Keratinocyte (primary cell): ENCODE measurements at regions not wholly inside any gene's neighbourhood (a gene's known extent, or its start where the extent isn't known, plus 50 kb on each side); places are given as distances from the start of the nearest gene placed in this dataset.

Experiments used
- DNase-seq: peaks from one replicate; pipeline ENCODE4 v3.0.0-alpha.2; 2011; ENCODE audit warnings: low read depth, missing footprints, low spot score
- FAIRE-seq: peaks from 2 replicates; lab custom pipeline; 2011; peaks lifted over from hg19 to GRCh38; lab: Jason Lieb, UNC
- H2AFZ ChIP-seq: 2 replicates; pipeline ENCODE4 v1.6.0; 2012; ENCODE audit warnings: low read length, control low read depth, inconsistent platforms; ENCODE audit not compliant: control insufficient read depth
- H3K27ac ChIP-seq: 2 replicates; pipeline ENCODE4 v1.5.1; 2011; ENCODE audit warnings: low read length; ENCODE audit not compliant: control insufficient read depth, insufficient read depth
- H3K27me3 ChIP-seq: 3 replicates; pipeline ENCODE4 v1.6.0; 2011; ENCODE audit warnings: low read length; ENCODE audit not compliant: control insufficient read depth, insufficient read depth; ENCODE audit errors: extremely low read depth
- H3K36me3 ChIP-seq, 2 experiments: 2 replicates in 1 of 2; 3 replicates in 1 of 2; pipeline ENCODE4 v1.5.1; 2011; ENCODE audit warnings: low read length in 2 of 2, mild to moderate bottlenecking in 1 of 2; ENCODE audit not compliant: control insufficient read depth in 2 of 2, insufficient read depth in 2 of 2; ENCODE audit errors: extremely low read depth in 1 of 2
- H3K4me1 ChIP-seq: 3 replicates; pipeline ENCODE4 v1.5.1; 2011; ENCODE audit warnings: low read length; ENCODE audit not compliant: control insufficient read depth, insufficient read depth; ENCODE audit errors: extremely low read depth
- H3K4me2 ChIP-seq: 3 replicates; pipeline ENCODE4 v1.6.0; 2011; ENCODE audit warnings: low read depth, low read length; ENCODE audit not compliant: control insufficient read depth, insufficient read depth; ENCODE audit errors: extremely low read depth
- H3K4me3 ChIP-seq, 3 experiments: fragments of 200-600 bp in 1 of 3; sonication (generic) in 1 of 3; 2 replicates in 2 of 3; 3 replicates in 1 of 3; pipeline ENCODE4 v1.5.1; 2011 to 2016; ENCODE audit warnings: low read length in 3 of 3, mild to moderate bottlenecking in 3 of 3, control low read depth in 2 of 3, inconsistent platforms in 1 of 3, low read depth in 1 of 3, mixed read lengths in 1 of 3, mixed run types in 1 of 3, moderate library complexity in 1 of 3; ENCODE audit not compliant: control insufficient read depth in 2 of 3, insufficient read depth in 2 of 3; ENCODE audit errors: extremely low read depth in 1 of 3
- H3K79me2 ChIP-seq: 2 replicates; pipeline ENCODE4 v1.6.0; 2012; ENCODE audit warnings: low read length; ENCODE audit not compliant: control insufficient read depth, insufficient read depth
- H3K9ac ChIP-seq: 3 replicates; pipeline ENCODE4 v1.6.0; 2011; ENCODE audit warnings: low read length; ENCODE audit not compliant: control insufficient read depth, insufficient read depth; ENCODE audit errors: extremely low read depth
- H3K9me1 ChIP-seq: 3 replicates; pipeline ENCODE4 v1.6.0; 2011; ENCODE audit warnings: low read length; ENCODE audit not compliant: control insufficient read depth, insufficient read depth; ENCODE audit errors: extremely low read depth
- H3K9me3 ChIP-seq: 2 replicates; pipeline ENCODE4 v1.5.1; 2012; ENCODE audit warnings: low read depth, low read length; ENCODE audit not compliant: control insufficient read depth
- H4K20me1 ChIP-seq: 3 replicates; pipeline ENCODE4 v1.6.0; 2011; ENCODE audit warnings: low read length; ENCODE audit not compliant: control insufficient read depth, insufficient read depth; ENCODE audit errors: extremely low read depth
- CTCF ChIP-seq, 3 experiments: IDR thresholded peaks in 1 of 3; conservative IDR thresholded peaks in 1 of 3; optimal IDR thresholded peaks in 1 of 3; 2 replicates in 2 of 3; 3 replicates in 1 of 3; pipeline versions ENCODE3 to v1.5.1; 2011; ENCODE audit warnings: low read length in 3 of 3, mild to moderate bottlenecking in 3 of 3, moderate library complexity in 2 of 3, control low read depth in 1 of 3, inconsistent platforms in 1 of 3; ENCODE audit not compliant: insufficient read depth in 2 of 3; ENCODE audit errors: extremely low read depth in 1 of 3
- EZH2 ChIP-seq: IDR thresholded peaks from one replicate; pipeline ENCODE4 v1.6.1; 2012; ENCODE audit warnings: inconsistent platforms, mild to moderate bottlenecking, low read length, moderate library complexity
- dilution Hi-C: fragments of 300-500 bp; cut with MboI; formaldehyde crosslinking; loops from one replicate; pipeline ENCODE4 v1.7.0; 2020; ENCODE audit warnings: low sequenced_read_pairs; ENCODE audit not compliant: extremely low pct_ligation_motif_present

- H3K79me2 ChIP-seq, result no peaks in the 10 kb centered on the region
- no peaks in the 10 kb centered on the region for H3K27me3 ChIP-seq
- TF ChIP-seq EZH2, result no peak
- TF ChIP-seq CTCF (optimal IDR thresholded peaks at IDR 0.05 in 1 of 3, IDR thresholded peaks at IDR 0.05 in 1 of 3, conservative IDR thresholded peaks at IDR 0.05 in 1 of 3; ENCODE audit: extremely low read depth in 1 of 3, insufficient read depth in 2 of 3, low read length in 3 of 3), result no peak
- no peaks in the 10 kb centered on the region for H3K36me3 ChIP-seq
- H3K4me2 ChIP-seq, result no peak overlapping the region
- FAIRE-seq (no peak), DNase-seq (no peak)
- no peak overlapping the region for H3K27ac ChIP-seq
- no peak overlapping the region for H2AFZ ChIP-seq
- dilution Hi-C loops, result no loop called here
- no peaks in the 10 kb centered on the region for H4K20me1 ChIP-seq
- no peak overlapping the region for H3K9ac ChIP-seq
- no peak overlapping the region for H3K4me3 ChIP-seq
- H3K9me1 ChIP-seq, result no peaks in the 10 kb centered on the region
- no peaks in the 10 kb centered on the region for H3K4me1 ChIP-seq
- H3K9me3 ChIP-seq, result no peaks in the 10 kb centered on the region
Measured at GRCh38 chr4:182073278-182073677, 169.9 kb upstream of the TENM3 start.

- no peaks in the 10 kb centered on the region for H3K9me3 ChIP-seq
- no peaks in the 10 kb centered on the region for H3K4me1 ChIP-seq
- no peak for FAIRE-seq
- no peaks in the 10 kb centered on the region for H3K79me2 ChIP-seq
- DNase-seq, result no peak
- H3K4me3 ChIP-seq, result no peak overlapping the region
- H3K9ac ChIP-seq, result no peak overlapping the region
- H3K9me1 ChIP-seq, result no peaks in the 10 kb centered on the region
- H4K20me1 ChIP-seq, result no peaks in the 10 kb centered on the region
- H3K27ac ChIP-seq, result no peak overlapping the region
- dilution Hi-C loops, result no loop called here
- no peak overlapping the region for H2AFZ ChIP-seq
- TF ChIP-seq EZH2, result no peak
- no peak for TF ChIP-seq CTCF (optimal IDR thresholded peaks at IDR 0.05 in 1 of 3, IDR thresholded peaks at IDR 0.05 in 1 of 3, conservative IDR thresholded peaks at IDR 0.05 in 1 of 3; ENCODE audit: extremely low read depth in 1 of 3, insufficient read depth in 2 of 3, low read length in 3 of 3)
- H3K4me2 ChIP-seq, result no peak overlapping the region
- no peaks in the 10 kb centered on the region for H3K36me3 ChIP-seq
- no peaks in the 10 kb centered on the region for H3K27me3 ChIP-seq
Measured at GRCh38 chr4:182074139-182074538, 169.1 kb upstream of the TENM3 start.
